CD4-positive, alpha-beta T cell (primary cell): ENCODE measurements at regions not wholly inside any gene's neighbourhood (a gene's known extent, or its start where the extent isn't known, plus 50 kb on each side); places are given as distances from the start of the nearest gene placed in this dataset.
"Not testable (repeated sequence)": the region's sequence is repeated elsewhere in the genome, so short reads cannot be mapped to it uniquely, and the experiment has no call there.

Experiments used
- ATAC-seq: fragments of 200-7000 bp; cut with Tn5 transposase; one replicate; pipeline ENCODE4 v1.10.0; 2022; ENCODE audit warnings: mild to moderate bottlenecking; ENCODE audit not compliant: poor library complexity
- CTCF ChIA-PET: fragments of 350-600 bp; sonication (Branson Sonifier 250); formaldehyde crosslinking; loops from one replicate; lab custom pipeline; 2021; ENCODE audit warnings: antibody characterized with exemption, inconsistent platforms; lab: Charles Lee
- POLR2A ChIA-PET: fragments of 350-600 bp; sonication (Branson Sonifier 250); formaldehyde crosslinking; loops from one replicate; lab custom pipeline; 2021; ENCODE audit warnings: antibody characterized with exemption, inconsistent platforms; lab: Charles Lee
- DNase-seq, 14 experiments: peaks; one replicate each; pipeline ENCODE4 v3.0.0-alpha.2; 2013 to 2020; ENCODE audit warnings: mixed read lengths in 2 of 14
- H3K27ac ChIP-seq, 2 donors: one replicate each; pipeline versions ENCODE4 v1.5.1 to v1.7.0; 2013; ENCODE audit warnings: low read length in 2 of 2, low read depth in 1 of 2, mild to moderate bottlenecking in 1 of 2
- H3K27me3 ChIP-seq, 2 experiments: 1 replicate in 1 of 2; 2 replicates in 1 of 2; pipeline versions ENCODE4 v1.6.1 to v1.7.0; 2013; ENCODE audit warnings: low read length in 2 of 2, control low read depth in 1 of 2, mild to moderate bottlenecking in 1 of 2, moderate library complexity in 1 of 2; ENCODE audit not compliant: insufficient read depth in 2 of 2, control insufficient read depth in 1 of 2
- H3K36me3 ChIP-seq: one replicate; pipeline ENCODE4 v1.6.1; 2013; ENCODE audit warnings: low read length, control low read depth; ENCODE audit not compliant: insufficient read depth
- H3K4me1 ChIP-seq: one replicate; pipeline ENCODE4 v1.6.1; 2013; ENCODE audit warnings: low read length, control low read depth; ENCODE audit not compliant: insufficient read depth
- H3K4me3 ChIP-seq: one replicate; pipeline ENCODE4 v1.5.1; 2013; ENCODE audit warnings: mild to moderate bottlenecking, low read length, moderate library complexity
- H3K9me3 ChIP-seq, 2 experiments: 1 replicate in 1 of 2; 2 replicates in 1 of 2; pipeline versions ENCODE4 v1.6.1 to v1.7.0; 2013; ENCODE audit warnings: low read length in 2 of 2, mild to moderate bottlenecking in 2 of 2, control low read depth in 1 of 2, moderate library complexity in 1 of 2; ENCODE audit not compliant: control insufficient read depth in 1 of 2, insufficient read depth in 1 of 2
- H3K27ac Mint-ChIP-seq: one replicate; pipeline ENCODE4 v1.8.0; 2020; ENCODE audit warnings: mixed read lengths
- H3K27me3 Mint-ChIP-seq: one replicate; pipeline ENCODE4 v1.8.0; 2021; ENCODE audit warnings: mixed read lengths
- H3K36me3 Mint-ChIP-seq: one replicate; pipeline ENCODE4 v1.8.0; 2021; ENCODE audit warnings: low read depth, mixed read lengths
- H3K4me1 Mint-ChIP-seq: one replicate; pipeline ENCODE4 v1.8.0; 2021; ENCODE audit warnings: low read depth, mixed read lengths
- H3K4me3 Mint-ChIP-seq: one replicate; pipeline ENCODE4 v1.8.0; 2020; ENCODE audit warnings: mild to moderate bottlenecking, mixed read lengths
- H3K9me3 Mint-ChIP-seq: one replicate; pipeline ENCODE4 v1.8.0; 2020; ENCODE audit warnings: mixed read lengths
- intact Hi-C, 2 experiments: fragments of 100-400 bp; cut with DNase I in 1 of 2; cut with micrococcal nuclease in 1 of 2; formaldehyde crosslinking; loops; one replicate each; pipeline versions ENCODE4 v1.15.1 to v1.9.0; 2023 to 2025; cut with DNase I, micrococcal nuclease
- TF ChIP-seq, protein P1 (sequence below): fragments of 200-600 bp; IDR thresholded peaks from one replicate; pipeline ENCODE4 v1.8.0; 2022; ENCODE audit warnings: antibody characterized with exemption, mild to moderate bottlenecking

- Histone ChIP-seq H3K4me1 (no peaks in the 10 kb centered on the region), H3K27me3 (no peaks in the 10 kb centered on the region), H3K9me3 (peaks cover 0 to 4% of the 10 kb centered on the region in 2 experiments), H3K27ac (no peak overlapping the region), H3K36me3 (no peaks in the 10 kb centered on the region), H3K4me3 (no peak overlapping the region)
- CTCF ChIA-PET, result no interaction called here
- Mint-ChIP-seq H3K9me3 (no peaks in the 10 kb centered on the region), H3K27me3 (no peaks in the 10 kb centered on the region), H3K36me3 (no peaks in the 10 kb centered on the region), H3K4me3 (no peak overlapping the region), H3K27ac (no peak overlapping the region), H3K4me1 (no peaks in the 10 kb centered on the region)
- POLR2A ChIA-PET, result no interaction called here
- TF ChIP-seq, protein P1, sequence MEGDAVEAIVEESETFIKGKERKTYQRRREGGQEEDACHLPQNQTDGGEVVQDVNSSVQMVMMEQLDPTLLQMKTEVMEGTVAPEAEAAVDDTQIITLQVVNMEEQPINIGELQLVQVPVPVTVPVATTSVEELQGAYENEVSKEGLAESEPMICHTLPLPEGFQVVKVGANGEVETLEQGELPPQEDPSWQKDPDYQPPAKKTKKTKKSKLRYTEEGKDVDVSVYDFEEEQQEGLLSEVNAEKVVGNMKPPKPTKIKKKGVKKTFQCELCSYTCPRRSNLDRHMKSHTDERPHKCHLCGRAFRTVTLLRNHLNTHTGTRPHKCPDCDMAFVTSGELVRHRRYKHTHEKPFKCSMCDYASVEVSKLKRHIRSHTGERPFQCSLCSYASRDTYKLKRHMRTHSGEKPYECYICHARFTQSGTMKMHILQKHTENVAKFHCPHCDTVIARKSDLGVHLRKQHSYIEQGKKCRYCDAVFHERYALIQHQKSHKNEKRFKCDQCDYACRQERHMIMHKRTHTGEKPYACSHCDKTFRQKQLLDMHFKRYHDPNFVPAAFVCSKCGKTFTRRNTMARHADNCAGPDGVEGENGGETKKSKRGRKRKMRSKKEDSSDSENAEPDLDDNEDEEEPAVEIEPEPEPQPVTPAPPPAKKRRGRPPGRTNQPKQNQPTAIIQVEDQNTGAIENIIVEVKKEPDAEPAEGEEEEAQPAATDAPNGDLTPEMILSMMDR, result no peak
- no peak for ATAC-seq
- no peak for DNase-seq
- intact Hi-C loops, result no loop called here
Measured at GRCh38 chr21:35593000-35593502, 467.3 kb downstream of the SETD4 start.

GRCh38 chr21:35590284-35590683 lies 470.0 kb downstream of the SETD4 start:
- H3K4me1 ChIP-seq, H3K36me3 Mint-ChIP-seq, H3K4me3 Mint-ChIP-seq, H3K27me3 Mint-ChIP-seq, ATAC-seq, DNase-seq, H3K4me1 Mint-ChIP-seq, H3K4me3 ChIP-seq, H3K9me3 ChIP-seq, H3K36me3 ChIP-seq, H3K27ac Mint-ChIP-seq, intact Hi-C loops, H3K9me3 Mint-ChIP-seq, H3K27me3 ChIP-seq, POLR2A ChIA-PET, CTCF ChIA-PET, H3K27ac ChIP-seq: not testable (repeated sequence)

- Mint-ChIP-seq H3K9me3 (no peaks in the 10 kb centered on the region), H3K36me3 (no peaks in the 10 kb centered on the region), H3K4me1 (no peaks in the 10 kb centered on the region), H3K27me3 (peaks cover 14% of the 10 kb centered on the region), H3K27ac (no peak overlapping the region), H3K4me3 (no peak overlapping the region)
- H3K9me3 ChIP-seq, result peaks cover 0 to 4% of the 10 kb centered on the region in 2 experiments
- ChIA-PET CTCF (no interaction called here), POLR2A (no interaction called here)
- DNase-seq (no peak), ATAC-seq (no peak)
- H3K4me3 ChIP-seq, result no peak overlapping the region
- H3K4me1 ChIP-seq, result no peaks in the 10 kb centered on the region
- intact Hi-C loops, result no loop called here
- TF ChIP-seq, protein P1, result no peak
- H3K36me3 ChIP-seq, result no peaks in the 10 kb centered on the region
- H3K27me3 ChIP-seq, result no peaks in the 10 kb centered on the region
- no peak overlapping the region for H3K27ac ChIP-seq
Measured at GRCh38 chr21:35587841-35588380, 472.4 kb downstream of the SETD4 start.

- H3K9me3 Mint-ChIP-seq, result no peaks in the 10 kb centered on the region
- Histone ChIP-seq H3K9me3 (peaks cover 0 to 4% of the 10 kb centered on the region in 2 experiments), H3K4me3 (no peak overlapping the region), H3K36me3 (no peaks in the 10 kb centered on the region), H3K4me1 (no peaks in the 10 kb centered on the region), H3K27ac (no peak overlapping the region), H3K27me3 (no peaks in the 10 kb centered on the region)
- H3K36me3 Mint-ChIP-seq, result no peaks in the 10 kb centered on the region
- no peak for DNase-seq
- intact Hi-C loops, result no loop called here
- H3K4me3 Mint-ChIP-seq, result no peak overlapping the region
- no peak overlapping the region for H3K27ac Mint-ChIP-seq
- POLR2A ChIA-PET, result no interaction called here
- TF ChIP-seq, protein P1, result no peak
- CTCF ChIA-PET, result no interaction called here
- no peak for ATAC-seq
- H3K4me1 Mint-ChIP-seq, result no peaks in the 10 kb centered on the region
- peaks cover 14% of the 10 kb centered on the region for H3K27me3 Mint-ChIP-seq
Measured at GRCh38 chr21:35586305-35586704, 474.0 kb downstream of the SETD4 start.
